H54 (cell line): ENCODE measurements at regions not wholly inside any gene's neighbourhood (a gene's known extent, or its start where the extent isn't known, plus 50 kb on each side); places are given as distances from the start of the nearest gene placed in this dataset.

Source experiments
- DNase-seq: peaks from one replicate; pipeline ENCODE4 v3.0.0; 2011; ENCODE audit warnings: low spot score, mixed read lengths; ENCODE audit not compliant: insufficient read length
- FAIRE-seq: peaks from 3 replicates; lab custom pipeline; 2011; peaks lifted over from hg19 to GRCh38; lab: Jason Lieb, UNC
- POLR2A ChIP-seq: IDR thresholded peaks from 2 replicates; pipeline ENCODE4 v1.6.1; 2011; ENCODE audit warnings: low read depth, mild to moderate bottlenecking, low read length

DNA sequence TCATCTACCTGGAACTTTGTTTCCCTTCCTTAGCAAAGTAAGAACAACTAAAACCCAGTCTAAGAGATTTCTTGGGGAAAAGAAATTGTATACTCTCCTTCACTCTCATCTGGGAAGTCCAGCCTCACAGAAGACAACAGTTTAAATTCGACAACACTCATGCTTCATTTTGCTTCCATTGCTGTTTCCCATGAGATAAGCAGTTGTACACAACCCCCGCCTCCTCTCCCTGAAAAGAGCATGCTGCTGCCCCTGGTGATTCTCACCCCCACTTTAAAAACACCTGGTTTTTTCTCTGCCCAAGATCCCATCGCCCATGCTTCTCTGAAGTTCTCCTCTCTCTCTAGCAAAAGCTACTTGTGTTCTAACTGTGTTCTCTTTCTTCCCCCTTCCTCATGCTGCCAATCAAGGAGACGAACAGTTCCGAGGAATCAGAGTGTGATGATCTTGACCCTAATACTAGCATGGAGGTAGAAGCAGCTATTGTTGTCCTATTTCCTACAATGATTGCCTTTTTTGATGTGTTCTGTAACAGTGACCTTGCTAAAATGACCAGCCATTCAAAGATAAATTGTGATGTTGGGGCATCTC lies 51.1 kb upstream of the UMPS start:
- TF ChIP-seq POLR2A, result no peak
- FAIRE-seq (no peak), DNase-seq (no peak)
